Endodermal cell (in vitro differentiated cells): ENCODE measurements at regions not wholly inside any gene's neighbourhood (a gene's known extent, or its start where the extent isn't known, plus 50 kb on each side); places are given as distances from the start of the nearest gene placed in this dataset.

Source experiments
- DNase-seq: peaks from one replicate; pipeline ENCODE4 v3.0.0-alpha.2; 2017
- H3K27ac ChIP-seq: 2 replicates; pipeline ENCODE4 v1.5.1; 2013; ENCODE audit warnings: mild to moderate bottlenecking, low read depth, low read length, moderate library complexity
- H3K27me3 ChIP-seq: 2 replicates; pipeline ENCODE4 v1.6.1; 2013; ENCODE audit warnings: mild to moderate bottlenecking, low read length, moderate library complexity; ENCODE audit not compliant: insufficient read depth, control insufficient read depth, poor library complexity, severe bottlenecking
- H3K36me3 ChIP-seq: 2 replicates; pipeline ENCODE4 v1.7.0; 2013; ENCODE audit warnings: mild to moderate bottlenecking, low read length, moderate library complexity; ENCODE audit not compliant: control insufficient read depth, insufficient read depth
- H3K4me1 ChIP-seq: one replicate; pipeline ENCODE4 v1.7.0; 2013; ENCODE audit warnings: low read length; ENCODE audit not compliant: control insufficient read depth, insufficient read depth
- H3K4me3 ChIP-seq: 2 replicates; pipeline ENCODE4 v1.5.1; 2013; ENCODE audit warnings: mild to moderate bottlenecking, low read length, moderate library complexity
- H3K9ac ChIP-seq: 2 replicates; pipeline ENCODE4 v1.6.1; 2013; ENCODE audit warnings: mild to moderate bottlenecking, low read length, moderate library complexity; ENCODE audit not compliant: poor library complexity, severe bottlenecking; ENCODE audit errors: extremely low read depth
- H3K9me3 ChIP-seq: 2 replicates; pipeline ENCODE4 v1.6.1; 2013; ENCODE audit warnings: mild to moderate bottlenecking, low read length, moderate library complexity; ENCODE audit not compliant: control insufficient read depth
- H3K27ac Mint-ChIP-seq: 2 replicates; pipeline ENCODE4 v1.8.0; 2020; ENCODE audit warnings: mixed read lengths
- H3K27me3 Mint-ChIP-seq: 2 replicates; pipeline ENCODE4 v1.8.0; 2021; ENCODE audit warnings: mild to moderate bottlenecking, mixed read lengths; ENCODE audit not compliant: insufficient read depth
- H3K36me3 Mint-ChIP-seq: 2 replicates; pipeline ENCODE4 v1.8.0; 2020; ENCODE audit warnings: low read depth, mixed read lengths
- H3K4me1 Mint-ChIP-seq: 2 replicates; pipeline ENCODE4 v1.8.0; 2020; ENCODE audit warnings: mixed read lengths
- H3K4me3 Mint-ChIP-seq: 2 replicates; pipeline ENCODE4 v1.8.0; 2020; ENCODE audit warnings: mild to moderate bottlenecking, moderate library complexity, mixed read lengths
- H3K9me3 Mint-ChIP-seq: 2 replicates; pipeline ENCODE4 v1.8.0; 2020; ENCODE audit warnings: mild to moderate bottlenecking, mixed read lengths
- CTCF ChIP-seq: fragments of 200-600 bp; sonication (generic); conservative IDR thresholded peaks from 2 replicates; pipeline ENCODE4 v1.5.0; 2021; ENCODE audit warnings: antibody characterized with exemption, mild to moderate bottlenecking
- WGBS, 2 experiments: methylation state at CpG; one replicate each; pipeline versions ENCODE4 v1.1.5 to v1.1.7; 2013; ENCODE audit warnings: missing lambda C conversion rate in 2 of 2, mixed read lengths in 1 of 2; ENCODE audit not compliant: insufficient coverage in 1 of 2, insufficient read length in 1 of 2; 5-methylcytosine and 5-hydroxymethylcytosine counted together

- H3K4me1 Mint-ChIP-seq: no peaks in the 10 kb centered on the region
These were observed 177.0 kb upstream of the C16orf82 start for GRCh38 chr16:26889740-26890139.

GRCh38 chr16:26898200-26898599, 168.5 kb upstream of the C16orf82 start:
- Mint-ChIP-seq H3K9me3 (no peaks in the 10 kb centered on the region), H3K27ac (no peak overlapping the region), H3K4me1 (no peaks in the 10 kb centered on the region), H3K4me3 (no peak overlapping the region), H3K27me3 (no peaks in the 10 kb centered on the region), H3K36me3 (no peaks in the 10 kb centered on the region)
- Histone ChIP-seq H3K9ac (no peak overlapping the region), H3K4me3 (no peak overlapping the region), H3K27ac (no peak overlapping the region), H3K9me3 (no peaks in the 10 kb centered on the region), H3K4me1 (no peaks in the 10 kb centered on the region), H3K36me3 (no peaks in the 10 kb centered on the region), H3K27me3 (no peaks in the 10 kb centered on the region)
- no peak for TF ChIP-seq CTCF
- DNase-seq: no peak

More at GRCh38 chr16:26889740-26890139, 177.0 kb upstream of the C16orf82 start:
- 84% methylated on average over 2 of the region's 2 CpGs; no CpG with 5 or more reads in 1 of the 2 experiments for WGBS, 2 experiments
- Histone ChIP-seq H3K36me3 (no peaks in the 10 kb centered on the region), H3K9me3 (peaks cover 1% of the 10 kb centered on the region), H3K27ac (no peak overlapping the region), H3K9ac (no peak overlapping the region), H3K4me1 (no peaks in the 10 kb centered on the region), H3K27me3 (no peaks in the 10 kb centered on the region), H3K4me3 (no peak overlapping the region)
- no peak for TF ChIP-seq CTCF
- H3K36me3 Mint-ChIP-seq: no peaks in the 10 kb centered on the region
- no peak for DNase-seq
- H3K27ac Mint-ChIP-seq: no peak overlapping the region
- no peaks in the 10 kb centered on the region for H3K27me3 Mint-ChIP-seq
- H3K4me3 Mint-ChIP-seq: no peak overlapping the region
- H3K9me3 Mint-ChIP-seq: peaks cover 2% of the 10 kb centered on the region

GRCh38 chr16:26901196-26901861, 165.4 kb upstream of the C16orf82 start:
- 91 to 93% methylated on average over 5 to 6 of the region's 6 CpGs for WGBS, 2 experiments
- H3K27ac ChIP-seq: no peak overlapping the region
- no peaks in the 10 kb centered on the region for H3K27me3 ChIP-seq
- H3K36me3 ChIP-seq: no peaks in the 10 kb centered on the region
- H3K9me3 Mint-ChIP-seq: no peaks in the 10 kb centered on the region
- no peak for DNase-seq
- no peak overlapping the region for H3K4me3 Mint-ChIP-seq
- no peaks in the 10 kb centered on the region for H3K36me3 Mint-ChIP-seq
- TF ChIP-seq CTCF: no peak
- H3K4me1 Mint-ChIP-seq: no peaks in the 10 kb centered on the region
- no peaks in the 10 kb centered on the region for H3K4me1 ChIP-seq
- no peak overlapping the region for H3K4me3 ChIP-seq
- no peaks in the 10 kb centered on the region for H3K9me3 ChIP-seq
- H3K27me3 Mint-ChIP-seq: no peaks in the 10 kb centered on the region
- no peak overlapping the region for H3K27ac Mint-ChIP-seq
- H3K9ac ChIP-seq: no peak overlapping the region
